ENCODE measurements at regions not wholly inside any gene's neighbourhood (a gene's known extent, or its start where the extent isn't known, plus 50 kb on each side); places are given as distances from the start of the nearest gene placed in this dataset.

DNA sequence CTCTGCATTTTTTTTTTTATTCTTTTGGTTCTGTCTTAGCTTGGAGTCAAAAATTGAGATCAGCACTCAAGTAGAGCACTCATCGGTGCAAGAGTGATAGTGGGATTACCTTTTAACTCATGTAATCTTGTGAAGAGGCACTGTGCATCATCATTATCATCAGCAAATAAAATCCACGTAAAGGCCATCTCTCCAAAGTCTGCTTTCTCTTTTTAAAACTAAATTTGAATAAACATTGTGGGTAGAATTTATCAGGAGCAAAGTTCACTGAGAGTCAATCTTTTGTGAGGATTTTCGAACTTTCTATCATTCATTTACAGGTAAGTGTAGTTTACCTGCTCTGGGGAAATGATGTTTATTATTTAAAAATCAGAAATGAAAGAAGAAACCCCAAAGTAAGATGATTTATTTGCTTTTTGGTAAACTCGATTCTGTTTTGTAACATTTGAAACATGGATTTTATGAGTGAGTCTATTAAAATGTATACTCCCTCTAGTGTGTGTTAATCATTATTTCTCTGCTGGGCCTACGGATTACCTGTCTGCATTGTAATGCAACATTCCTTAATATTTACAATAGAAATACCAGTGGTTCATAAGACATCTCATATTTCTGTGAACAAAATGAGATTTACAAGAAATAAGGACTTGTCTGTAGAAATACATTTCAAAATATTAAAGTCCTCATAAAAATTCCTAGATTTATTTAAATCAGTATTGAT lies 327.7 kb upstream of the NAALADL2 start:
- TF ChIP-seq, protein P1, sequence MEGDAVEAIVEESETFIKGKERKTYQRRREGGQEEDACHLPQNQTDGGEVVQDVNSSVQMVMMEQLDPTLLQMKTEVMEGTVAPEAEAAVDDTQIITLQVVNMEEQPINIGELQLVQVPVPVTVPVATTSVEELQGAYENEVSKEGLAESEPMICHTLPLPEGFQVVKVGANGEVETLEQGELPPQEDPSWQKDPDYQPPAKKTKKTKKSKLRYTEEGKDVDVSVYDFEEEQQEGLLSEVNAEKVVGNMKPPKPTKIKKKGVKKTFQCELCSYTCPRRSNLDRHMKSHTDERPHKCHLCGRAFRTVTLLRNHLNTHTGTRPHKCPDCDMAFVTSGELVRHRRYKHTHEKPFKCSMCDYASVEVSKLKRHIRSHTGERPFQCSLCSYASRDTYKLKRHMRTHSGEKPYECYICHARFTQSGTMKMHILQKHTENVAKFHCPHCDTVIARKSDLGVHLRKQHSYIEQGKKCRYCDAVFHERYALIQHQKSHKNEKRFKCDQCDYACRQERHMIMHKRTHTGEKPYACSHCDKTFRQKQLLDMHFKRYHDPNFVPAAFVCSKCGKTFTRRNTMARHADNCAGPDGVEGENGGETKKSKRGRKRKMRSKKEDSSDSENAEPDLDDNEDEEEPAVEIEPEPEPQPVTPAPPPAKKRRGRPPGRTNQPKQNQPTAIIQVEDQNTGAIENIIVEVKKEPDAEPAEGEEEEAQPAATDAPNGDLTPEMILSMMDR (IDR thresholded peaks at IDR 0.05) = no peak
- TF ChIP-seq POLR2A (IDR thresholded peaks at IDR 0.05) = no peak
